ENCODE measurements at regions not wholly inside any gene's neighbourhood (a gene's known extent, or its start where the extent isn't known, plus 50 kb on each side); places are given as distances from the start of the nearest gene placed in this dataset.

- no peak for TF ChIP-seq ZBTB11 (CRISPR knock-in tag; IDR thresholded peaks at IDR 0.05)
- TF ChIP-seq SREBF1 (IDR thresholded peaks at IDR 0.05; ENCODE audit: low read length): no peak
- TF ChIP-seq PRDM15 (CRISPR knock-in tag; IDR thresholded peaks at IDR 0.05): no peak
- TF ChIP-seq IKZF1 (conservative IDR thresholded peaks at IDR 0.05): no peak
- no peak for TF ChIP-seq BMI1 (IDR thresholded peaks at IDR 0.05; ENCODE audit: borderline replicate concordance)
- no peak for TF ChIP-seq NBN (IDR thresholded peaks at IDR 0.05)
- no peak for TF ChIP-seq SMAD5 (IDR thresholded peaks at IDR 0.05; ENCODE audit: low read depth)
Measured at GRCh38 chr14:66369157-66369697, 116.9 kb upstream of the CCDC196 start (continued).

All from GM12878 (cell line).